HS-5 (cell line): ENCODE measurements at regions not wholly inside any gene's neighbourhood (a gene's known extent, or its start where the extent isn't known, plus 50 kb on each side); places are given as distances from the start of the nearest gene placed in this dataset.

Experiments
- DNase-seq: peaks from one replicate; pipeline ENCODE4 v3.0.0-alpha.2; 2012; ENCODE audit warnings: low read depth

GRCh38 chrX:38991656-38992440, 190.6 kb downstream of the MID1IP1 start:
- no peak for DNase-seq

GRCh38 chrX:38992441-38993096, 191.3 kb downstream of the MID1IP1 start:
- DNase-seq, result no peak

- no peak for DNase-seq
Observed at GRCh38 chrX:38993500-38993899, 192.2 kb downstream of the MID1IP1 start.

GRCh38 chrX:38999099-38999498, 197.8 kb downstream of the MID1IP1 start:
- DNase-seq, result no peak

- DNase-seq, result no peak
Observed at GRCh38 chrX:38999967-39000745, 198.9 kb downstream of the MID1IP1 start.

- no peak for DNase-seq
Observed at GRCh38 chrX:39000802-39001201, 199.5 kb downstream of the MID1IP1 start.

- no peak for DNase-seq
Observed at GRCh38 chrX:39002466-39002865, 201.2 kb downstream of the MID1IP1 start.

- no peak for DNase-seq
Observed at GRCh38 chrX:39008549-39008948, 207.3 kb downstream of the MID1IP1 start.

GRCh38 chrX:39011454-39012221, 210.4 kb downstream of the MID1IP1 start:
- DNase-seq, result no peak

- DNase-seq, result no peak
Observed at GRCh38 chrX:39012621-39013111, 211.4 kb downstream of the MID1IP1 start.

GRCh38 chrX:39016556-39016955, 215.3 kb downstream of the MID1IP1 start:
- no peak for DNase-seq

GRCh38 chrX:39017077-39017476, 215.8 kb downstream of the MID1IP1 start:
- no peak for DNase-seq

- DNase-seq, result no peak
Observed at GRCh38 chrX:39017716-39018115, 216.5 kb downstream of the MID1IP1 start.

- DNase-seq, result no peak
Observed at GRCh38 chrX:39018541-39018940, 217.3 kb downstream of the MID1IP1 start.

- no peak for DNase-seq
Observed at GRCh38 chrX:39019056-39019455, 217.8 kb downstream of the MID1IP1 start.

GRCh38 chrX:39020051-39020669, 218.9 kb downstream of the MID1IP1 start:
- DNase-seq, result no peak

- no peak for DNase-seq
Observed at GRCh38 chrX:39022106-39022505, 220.8 kb downstream of the MID1IP1 start.

GRCh38 chrX:39029221-39029620, 228.0 kb downstream of the MID1IP1 start:
- DNase-seq, result no peak

- no peak for DNase-seq
Observed at GRCh38 chrX:39030636-39031035, 229.4 kb downstream of the MID1IP1 start.

GRCh38 chrX:39039890-39040289, 238.6 kb downstream of the MID1IP1 start:
- DNase-seq, result no peak

GRCh38 chrX:39043838-39044550, 242.7 kb downstream of the MID1IP1 start:
- no peak for DNase-seq
